ENCODE measurements at regions not wholly inside any gene's neighbourhood (a gene's known extent, or its start where the extent isn't known, plus 50 kb on each side); places are given as distances from the start of the nearest gene placed in this dataset.
A peak's percentile ranks its signal among the peaks of the same experiment; 100 is the strongest.

DNA sequence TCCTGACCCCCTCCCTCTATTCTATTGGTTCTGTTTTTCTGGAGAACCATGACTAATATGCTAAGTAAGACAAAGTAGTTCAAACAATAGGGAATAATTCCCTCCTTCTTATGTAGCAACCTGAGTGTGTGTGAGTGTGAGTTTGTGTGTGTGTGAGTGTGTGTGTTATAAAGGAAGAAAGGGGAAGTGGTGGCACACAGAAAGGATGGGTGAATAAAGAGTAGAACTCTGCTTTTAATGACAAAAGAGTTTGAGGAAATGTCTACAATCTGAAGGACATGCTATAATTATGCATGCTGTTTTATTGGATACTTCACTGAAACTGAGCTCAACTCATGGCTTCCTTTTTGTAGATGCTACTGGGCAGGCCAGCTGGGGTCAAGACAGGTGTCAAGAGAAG is 489.5 kb downstream of the REEP3 start:
- peaks cover 3 to 4% of the 10 kb centered on the region in 2 donors for H3K4me1 ChIP-seq (replicated peaks in 1 of 2)
- ATAC-seq (replicated peaks in 6 of 8): peak in 2 of 8 experiments; percentile 13 to 46
- no peak overlapping the region for H3K4me3 ChIP-seq
- H3K27ac ChIP-seq: no peak overlapping the region
- in situ Hi-C loops (cut with MboI; ENCODE audit: low pct_unique_long_range_greater_than_20kb in 2 of 9, low sequenced_read_pairs in 9 of 9, unreplicated experiment in 9 of 9): no loop called here

DNA sequence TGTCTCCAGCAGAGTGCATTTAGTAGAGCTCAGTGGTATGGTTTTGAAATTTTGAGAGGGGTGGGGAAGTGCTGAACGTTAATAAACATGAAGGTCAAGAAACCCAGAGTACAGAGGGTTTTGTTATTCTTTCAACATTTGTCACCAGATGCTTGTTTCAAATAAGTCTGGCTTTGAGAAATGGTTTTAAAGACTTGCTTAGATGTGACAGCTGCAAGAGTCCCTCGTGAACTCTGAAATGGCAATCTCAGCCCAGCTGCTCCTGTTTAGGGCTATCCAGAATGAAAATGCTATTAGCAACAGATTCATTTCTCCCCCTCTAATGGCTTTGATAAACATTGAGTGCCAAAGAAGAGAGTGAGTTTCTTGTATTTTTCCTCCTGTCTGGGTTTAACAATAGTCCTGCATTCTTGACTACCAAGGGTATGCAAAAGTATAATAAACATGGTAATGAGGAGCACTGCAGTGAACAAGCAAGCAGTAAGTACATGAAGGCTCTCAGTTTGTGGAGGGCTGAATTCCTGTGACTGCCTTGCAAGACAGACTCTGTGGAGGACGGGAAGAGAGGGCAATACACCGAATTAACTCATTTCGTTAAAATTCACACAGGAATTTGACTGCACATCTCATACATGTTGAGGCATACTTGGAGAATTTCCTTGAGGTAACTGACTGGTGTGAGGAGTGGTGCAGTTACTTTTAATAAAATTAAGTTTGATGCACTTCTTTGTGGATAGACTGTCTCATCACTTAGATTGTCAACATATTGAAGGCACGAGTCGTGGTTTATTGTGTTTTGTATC is 490.9 kb downstream of the REEP3 start:
- 0 to 90% (median 4%) methylated on average over 1 to 7 of the region's 7 CpGs; no CpG with 5 or more reads in 1 of the 10 experiments for WGBS, 10 experiments
- Histone ChIP-seq H3K27ac (no peak overlapping the region), H3K4me1 (replicated peaks in 1 of 2) (peaks cover 3 to 4% of the 10 kb centered on the region in 2 donors), H3K4me3 (no peak overlapping the region)
- peak in 7 of 8 experiments; percentile 33 to 98 (median 93) for ATAC-seq (replicated peaks in 6 of 8)
- in situ Hi-C loops (cut with MboI; ENCODE audit: low pct_unique_long_range_greater_than_20kb in 2 of 9, low sequenced_read_pairs in 9 of 9, unreplicated experiment in 9 of 9): no loop called here

DNA sequence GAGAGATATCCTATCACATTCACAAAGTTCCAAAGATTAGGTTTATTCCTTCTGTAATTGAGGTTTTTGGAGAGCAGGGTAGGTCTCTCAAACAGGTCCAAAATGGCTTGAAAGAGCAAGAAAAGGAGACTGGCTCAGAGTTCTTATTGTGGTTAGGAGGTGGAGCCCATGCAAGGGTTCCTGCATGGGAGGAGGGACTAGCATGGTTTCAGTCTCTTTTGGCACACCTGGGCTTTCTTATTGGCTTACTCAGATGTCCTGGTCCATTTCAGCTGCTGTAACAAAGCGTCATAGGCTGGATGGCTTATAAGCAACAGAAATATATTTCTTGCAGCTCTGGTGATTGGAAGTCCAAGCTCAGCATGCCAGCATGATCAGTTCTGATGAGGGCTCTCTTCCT is 493.1 kb downstream of the REEP3 start:
- Histone ChIP-seq H3K4me3 (no peak overlapping the region), H3K4me1 (replicated peaks in 1 of 2) (peaks cover 3 to 4% of the 10 kb centered on the region in 2 donors), H3K27ac (no peak overlapping the region)
- no peak for ATAC-seq (replicated peaks in 6 of 8)
- in situ Hi-C loops (cut with MboI; ENCODE audit: low pct_unique_long_range_greater_than_20kb in 2 of 9, low sequenced_read_pairs in 9 of 9, unreplicated experiment in 9 of 9): no loop called here
- WGBS, 10 experiments: 10 to 100% (median 71%) methylated on average over 1 of the region's 1 CpG; no CpG with 5 or more reads in 6 of the 10 experiments

DNA sequence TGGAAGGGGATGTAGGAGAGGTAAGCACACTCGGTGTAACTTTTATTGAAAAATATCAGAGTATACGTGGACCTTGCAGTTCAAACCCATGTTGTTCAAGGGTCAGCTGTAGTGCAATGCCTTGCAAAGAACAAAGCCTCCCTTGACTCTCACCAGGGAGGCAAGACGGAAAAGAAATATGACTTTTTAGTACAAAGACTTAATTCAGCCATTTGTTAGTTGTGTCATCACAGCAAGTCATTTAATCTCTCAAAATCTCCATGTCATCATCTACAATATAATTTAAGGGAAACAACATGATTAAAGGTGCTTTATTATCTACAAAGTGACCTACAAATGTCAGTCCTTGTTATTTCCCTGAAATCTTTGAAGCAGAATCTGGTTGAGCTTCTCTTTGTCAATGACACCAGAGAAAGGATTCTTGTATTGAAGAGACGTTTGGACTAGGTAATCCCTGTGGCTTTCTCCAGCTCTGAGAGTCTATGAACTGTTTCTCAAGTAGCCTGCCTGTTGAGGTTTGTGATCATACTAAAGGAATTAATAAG is 502.8 kb downstream of the REEP3 start:
- 0 to 79% (median 35%) methylated on average over 1 to 4 of the region's 4 CpGs; no CpG with 5 or more reads in 2 of the 10 experiments for WGBS, 10 experiments
- no peak overlapping the region for H3K27ac ChIP-seq
- ATAC-seq (replicated peaks in 6 of 8): no peak
- H3K4me1 ChIP-seq (replicated peaks in 1 of 2): no peaks in the 10 kb centered on the region
- in situ Hi-C loops (cut with MboI; ENCODE audit: low pct_unique_long_range_greater_than_20kb in 2 of 9, low sequenced_read_pairs in 9 of 9, unreplicated experiment in 9 of 9): no loop called here
- H3K4me3 ChIP-seq: no peak overlapping the region

DNA sequence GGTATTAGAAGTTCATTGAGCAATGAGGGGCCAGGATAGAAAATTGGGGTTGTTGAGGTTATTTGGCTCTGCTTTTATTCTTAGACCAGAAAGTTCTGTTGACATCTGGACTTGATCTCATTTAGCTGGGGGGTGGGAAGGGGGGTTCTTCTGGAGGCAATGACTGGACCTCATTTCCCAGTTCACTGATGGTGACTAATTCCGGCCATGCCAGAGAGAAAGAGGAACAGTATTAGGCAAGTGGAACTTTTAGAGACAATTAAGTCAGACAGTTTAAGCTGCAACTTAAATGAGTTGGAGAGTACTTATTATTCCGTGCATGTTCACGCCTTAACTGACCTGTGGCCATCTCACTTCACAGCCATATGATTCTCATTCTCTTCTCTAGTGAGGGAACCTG is 512.5 kb downstream of the REEP3 start:
- WGBS, 10 experiments: 6 to 100% (median 93%) methylated on average over 1 to 3 of the region's 3 CpGs; no CpG with 5 or more reads in 1 of the 10 experiments
- ATAC-seq (replicated peaks in 6 of 8): no peak
- in situ Hi-C loops (cut with MboI; ENCODE audit: low pct_unique_long_range_greater_than_20kb in 2 of 9, low sequenced_read_pairs in 9 of 9, unreplicated experiment in 9 of 9): no loop called here

DNA sequence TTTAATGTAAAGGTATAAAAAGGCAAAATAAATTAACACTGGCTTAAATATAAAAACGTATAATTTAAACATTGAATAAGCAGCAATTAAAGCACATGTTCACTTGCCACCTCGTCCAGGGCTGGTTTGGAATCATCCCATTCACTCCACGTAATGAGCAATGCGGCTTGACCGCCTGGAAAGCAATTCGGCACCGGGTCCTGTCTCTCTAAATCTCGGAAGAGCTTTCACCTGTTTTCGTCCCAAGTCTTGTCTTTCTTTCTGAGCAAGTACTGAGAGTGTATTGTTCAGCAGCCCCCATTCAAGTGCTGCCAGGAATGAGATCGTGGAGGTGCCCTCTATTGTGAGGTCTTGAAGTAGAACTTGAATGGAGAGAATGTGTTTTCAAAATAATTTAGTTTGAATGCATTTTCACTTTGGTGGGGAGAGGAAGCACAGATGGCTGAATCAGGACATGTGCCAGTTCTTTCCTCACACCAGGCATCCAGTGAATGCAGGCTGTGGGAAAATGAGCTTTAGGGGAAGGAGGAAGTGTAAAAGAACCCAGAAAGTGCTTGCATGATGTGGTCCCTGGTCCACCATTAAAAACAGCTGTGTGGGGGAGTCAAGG is 515.2 kb downstream of the REEP3 start:
- WGBS, 10 experiments: 7 to 65% (median 32%) methylated on average over 2 to 10 of the region's 10 CpGs
- in situ Hi-C loops (cut with MboI; ENCODE audit: low pct_unique_long_range_greater_than_20kb in 2 of 9, low sequenced_read_pairs in 9 of 9, unreplicated experiment in 9 of 9): no loop called here
- Histone ChIP-seq H3K27ac (no peak overlapping the region), H3K4me1 (replicated peaks in 1 of 2) (no peaks in the 10 kb centered on the region), H3K4me3 (no peak overlapping the region)
- ATAC-seq (replicated peaks in 6 of 8): no peak

More for the DNA sequence above, 512.5 kb downstream of the REEP3 start:
- H3K27ac ChIP-seq: no peak overlapping the region
- H3K4me3 ChIP-seq: no peak overlapping the region
- no peaks in the 10 kb centered on the region for H3K4me1 ChIP-seq (replicated peaks in 1 of 2)

DNA sequence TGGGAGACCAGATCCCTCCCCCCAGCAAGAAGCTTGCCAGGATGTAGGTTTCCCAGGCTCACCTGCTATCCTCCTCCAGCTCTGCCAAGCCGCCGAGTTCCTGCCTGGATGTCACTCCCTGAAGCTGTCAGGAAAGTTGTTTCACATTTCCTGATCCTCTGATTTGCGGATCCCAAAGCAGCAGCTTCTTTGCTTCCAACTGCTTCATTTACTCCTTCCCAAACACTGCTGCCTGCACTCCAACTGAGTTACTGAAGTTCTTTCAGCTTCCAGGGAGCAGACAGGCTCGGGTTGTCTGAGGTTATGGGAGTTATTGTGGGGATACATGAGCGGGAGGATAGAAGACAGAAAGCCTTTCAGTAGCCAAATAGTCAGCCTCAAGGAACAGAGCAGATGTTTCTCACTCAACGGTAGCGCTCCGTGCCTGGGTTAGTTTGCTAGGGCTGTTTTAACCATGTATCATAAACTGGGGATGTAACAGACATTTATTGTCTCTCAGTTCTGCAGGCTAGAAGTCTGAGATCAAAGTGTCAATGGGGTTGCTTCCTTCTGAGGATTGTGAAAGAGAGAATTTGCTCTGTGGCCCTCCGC is 516.0 kb downstream of the REEP3 start:
- ATAC-seq (replicated peaks in 6 of 8): peak in 1 of 8 experiments; percentile 32
- Histone ChIP-seq H3K4me1 (replicated peaks in 1 of 2) (no peaks in the 10 kb centered on the region), H3K4me3 (no peak overlapping the region), H3K27ac (no peak overlapping the region)
- in situ Hi-C loops (cut with MboI; ENCODE audit: low pct_unique_long_range_greater_than_20kb in 2 of 9, low sequenced_read_pairs in 9 of 9, unreplicated experiment in 9 of 9): no loop called here
- 0 to 92% (median 48%) methylated on average over 1 to 9 of the region's 9 CpGs; no CpG with 5 or more reads in 2 of the 10 experiments for WGBS, 10 experiments

DNA sequence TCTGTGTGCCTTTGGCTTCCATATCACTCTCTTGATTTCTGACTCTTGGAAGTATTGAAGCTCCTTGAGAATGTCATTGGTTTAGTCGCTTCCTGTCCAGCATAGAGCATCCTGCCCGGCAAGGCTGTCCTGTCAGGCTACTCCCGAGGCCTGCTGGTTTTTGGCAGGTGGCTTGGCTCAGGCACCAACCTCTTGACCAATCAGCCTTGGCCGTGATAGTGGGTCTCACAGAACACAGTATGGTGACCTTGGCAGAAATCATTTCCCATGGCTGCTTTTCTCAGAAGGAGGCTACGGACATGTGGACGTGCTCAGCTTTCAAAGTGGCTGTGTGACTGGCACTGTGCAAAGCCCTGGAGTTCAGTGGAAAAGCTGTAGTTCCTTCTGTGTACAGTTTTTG is 516.9 kb downstream of the REEP3 start:
- ATAC-seq (replicated peaks in 6 of 8): no peak
- no peak overlapping the region for H3K4me3 ChIP-seq
- H3K4me1 ChIP-seq (replicated peaks in 1 of 2): no peaks in the 10 kb centered on the region
- in situ Hi-C loops (cut with MboI; ENCODE audit: low pct_unique_long_range_greater_than_20kb in 2 of 9, low sequenced_read_pairs in 9 of 9, unreplicated experiment in 9 of 9): no loop called here
- H3K27ac ChIP-seq: no peak overlapping the region
- WGBS, 10 experiments: 10 to 100% (median 93%) methylated on average over 2 to 5 of the region's 6 CpGs; no CpG with 5 or more reads in 5 of the 10 experiments

DNA sequence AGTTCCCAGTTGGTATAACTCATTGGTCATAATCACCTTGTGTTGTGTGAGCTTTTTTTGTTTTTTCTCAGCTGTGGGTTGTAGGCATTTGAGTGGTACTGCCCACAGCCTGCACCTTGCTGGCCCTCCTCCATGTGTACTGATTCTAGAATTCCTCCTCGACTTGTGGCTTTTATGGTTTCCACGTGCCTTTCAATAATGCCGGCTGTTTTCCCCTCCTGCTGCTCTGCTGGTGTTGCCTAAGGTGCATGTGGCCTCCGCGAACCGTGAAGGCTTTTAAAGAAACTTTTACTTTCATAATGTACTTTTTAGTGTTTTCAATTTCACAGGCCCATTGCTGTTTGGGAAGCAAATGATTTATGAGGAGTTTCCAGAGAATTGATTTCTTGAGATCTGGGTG is 518.0 kb downstream of the REEP3 start:
- Histone ChIP-seq H3K4me1 (replicated peaks in 1 of 2) (no peaks in the 10 kb centered on the region), H3K4me3 (no peak overlapping the region), H3K27ac (no peak overlapping the region)
- in situ Hi-C loops (cut with MboI; ENCODE audit: low pct_unique_long_range_greater_than_20kb in 2 of 9, low sequenced_read_pairs in 9 of 9, unreplicated experiment in 9 of 9): no loop called here
- 31 to 86% (median 70%) methylated on average over 1 to 6 of the region's 6 CpGs; no CpG with 5 or more reads in 1 of the 10 experiments for WGBS, 10 experiments
- ATAC-seq (replicated peaks in 6 of 8): no peak

DNA sequence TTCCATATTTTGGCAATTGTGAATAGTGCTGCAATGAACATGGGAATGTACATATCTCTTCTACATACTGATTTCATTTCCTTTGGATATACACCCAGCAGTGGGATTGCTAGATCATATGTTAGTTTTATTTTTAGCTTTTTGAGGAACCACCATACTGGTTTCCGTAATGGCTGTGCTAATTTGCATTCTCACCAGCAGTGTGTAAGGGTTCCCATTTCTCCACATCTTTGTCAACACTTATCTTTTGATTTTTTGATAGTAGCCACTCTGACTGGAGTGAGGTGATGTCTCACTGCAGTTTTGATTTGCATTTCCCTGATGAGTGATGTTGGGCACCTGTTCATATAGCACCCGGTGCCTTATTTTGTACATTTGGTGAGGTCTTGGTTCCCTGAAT is 519.6 kb downstream of the REEP3 start:
- H3K4me3 ChIP-seq: no peak overlapping the region
- peak in 1 of 8 experiments; percentile 5 for ATAC-seq (replicated peaks in 6 of 8)
- no peaks in the 10 kb centered on the region for H3K4me1 ChIP-seq (replicated peaks in 1 of 2)
- H3K27ac ChIP-seq: no peak overlapping the region
- in situ Hi-C loops (cut with MboI; ENCODE audit: low pct_unique_long_range_greater_than_20kb in 2 of 9, low sequenced_read_pairs in 9 of 9, unreplicated experiment in 9 of 9): no loop called here
- WGBS, 10 experiments: 20 to 100% (median 57%) methylated on average over 1 to 2 of the region's 2 CpGs; no CpG with 5 or more reads in 5 of the 10 experiments

DNA sequence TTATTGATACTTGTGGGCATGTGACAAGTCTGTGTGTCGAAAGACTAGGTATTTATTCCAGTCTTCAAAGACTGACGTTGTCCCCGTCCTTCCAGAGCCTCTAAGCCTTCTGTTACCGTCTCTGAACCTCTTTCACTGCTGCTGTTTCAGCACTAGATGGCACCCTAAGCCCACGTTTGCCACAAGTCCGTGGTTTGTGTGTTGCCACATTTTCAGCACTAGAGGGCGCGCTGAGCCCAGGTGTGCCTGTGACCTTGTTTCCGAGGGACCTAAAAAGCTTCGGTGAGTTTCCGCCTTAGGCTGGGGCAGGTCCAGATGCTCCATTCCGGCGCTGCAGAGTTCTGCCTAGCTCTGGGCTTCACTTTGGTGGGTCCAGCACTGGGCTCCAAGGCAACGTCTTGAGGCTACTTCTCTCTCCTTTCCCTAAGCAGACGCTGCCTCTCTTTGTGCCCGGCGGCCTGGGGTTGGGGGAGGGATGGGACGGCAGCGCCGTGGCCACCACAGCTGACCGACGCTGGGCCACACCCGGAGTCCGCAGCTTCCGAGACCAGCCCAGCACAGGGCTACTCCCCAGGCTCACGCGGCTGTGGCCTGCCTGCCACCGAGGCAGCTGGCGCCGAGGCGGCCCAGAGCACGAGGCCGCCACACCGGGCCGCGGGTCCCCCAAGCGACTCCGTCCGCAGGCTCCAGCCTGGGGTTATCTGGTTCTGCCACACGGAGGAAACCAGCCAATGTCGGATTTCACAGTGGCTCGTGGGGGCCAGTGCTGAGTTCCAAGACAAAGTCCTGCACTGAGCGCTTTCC is 520.2 kb downstream of the REEP3 start:
- Histone ChIP-seq H3K4me3 (no peak overlapping the region), H3K4me1 (replicated peaks in 1 of 2) (no peaks in the 10 kb centered on the region), H3K27ac (no peak overlapping the region)
- WGBS, 10 experiments: 0 to 87% (median 33%) methylated on average over 3 to 6 of the region's 43 CpGs; no CpG with 5 or more reads in 5 of the 10 experiments
- in situ Hi-C loops (cut with MboI; ENCODE audit: low pct_unique_long_range_greater_than_20kb in 2 of 9, low sequenced_read_pairs in 9 of 9, unreplicated experiment in 9 of 9): no loop called here
- peak; percentile 47 to 95 (median 60) for ATAC-seq (replicated peaks in 6 of 8)

DNA sequence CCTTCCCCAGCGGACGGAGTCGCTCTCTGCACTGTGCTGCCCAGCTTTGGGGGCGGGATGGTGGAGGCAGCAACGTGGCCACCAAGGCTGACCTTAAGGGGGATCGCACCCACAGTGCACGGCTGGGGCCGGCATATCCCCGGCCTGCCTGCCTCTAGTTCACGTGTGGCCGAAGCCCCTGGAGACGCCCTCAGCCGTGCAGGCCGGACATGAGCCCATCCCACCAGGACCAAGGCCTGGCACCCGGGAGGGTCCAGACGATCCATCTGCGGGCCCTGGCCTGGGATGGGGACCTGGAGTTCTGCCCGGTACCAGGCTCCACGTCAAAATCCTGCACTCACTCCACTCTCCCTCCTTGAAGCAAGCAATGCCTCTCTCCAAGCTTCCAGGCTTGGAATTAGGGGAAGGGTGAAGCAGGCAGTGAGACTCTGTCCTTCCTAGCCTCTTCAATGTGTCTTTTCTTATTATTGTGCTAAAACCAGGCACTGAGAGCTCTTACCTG is 520.8 kb downstream of the REEP3 start:
- ATAC-seq (replicated peaks in 6 of 8): no peak
- Histone ChIP-seq H3K27ac (no peak overlapping the region), H3K4me1 (replicated peaks in 1 of 2) (no peaks in the 10 kb centered on the region), H3K4me3 (no peak overlapping the region)
- 94% methylated on average over 14 of the region's 19 CpGs; no CpG with 5 or more reads in 9 of the 10 experiments for WGBS, 10 experiments
- in situ Hi-C loops (cut with MboI; ENCODE audit: low pct_unique_long_range_greater_than_20kb in 2 of 9, low sequenced_read_pairs in 9 of 9, unreplicated experiment in 9 of 9): no loop called here

Data from motor neuron (in vitro differentiated cells).